GM18870 (cell line): ENCODE measurements at regions not wholly inside any gene's neighbourhood (a gene's known extent, or its start where the extent isn't known, plus 50 kb on each side); places are given as distances from the start of the nearest gene placed in this dataset.

Experiments used
- ATAC-seq: cut with Tn5 transposase; IDR thresholded peaks from one replicate; pipeline ENCODE4 v1.9.1; 2021; ENCODE audit warnings: moderate library complexity; ENCODE audit not compliant: unreplicated experiment

GRCh38 chr1:38579056-38579455 is 280.5 kb downstream of the RRAGC start:
- ATAC-seq, result no peak

- ATAC-seq, result no peak
These were observed 281.2 kb downstream of the RRAGC start for GRCh38 chr1:38578271-38578951.

- ATAC-seq, result no peak
These were observed 281.7 kb downstream of the RRAGC start for GRCh38 chr1:38577937-38578270.

- ATAC-seq, result no peak
These were observed 282.2 kb downstream of the RRAGC start for GRCh38 chr1:38577385-38577784.

GRCh38 chr1:38576241-38576640 is 283.3 kb downstream of the RRAGC start:
- ATAC-seq, result no peak

- no peak for ATAC-seq
These were observed 287.8 kb downstream of the RRAGC start for GRCh38 chr1:38571726-38572125.

GRCh38 chr1:38570657-38570975 is 289.0 kb downstream of the RRAGC start:
- ATAC-seq, result no peak

GRCh38 chr1:38569932-38570656 is 289.5 kb downstream of the RRAGC start:
- no peak for ATAC-seq

GRCh38 chr1:38568061-38568857 is 291.3 kb downstream of the RRAGC start:
- no peak for ATAC-seq

- ATAC-seq, result no peak
These were observed 292.2 kb downstream of the RRAGC start for GRCh38 chr1:38567401-38567800.

GRCh38 chr1:38565020-38565491 is 294.5 kb downstream of the RRAGC start:
- no peak for ATAC-seq

GRCh38 chr1:38563942-38564735 is 295.4 kb downstream of the RRAGC start:
- ATAC-seq, result no peak

- no peak for ATAC-seq
These were observed 297.8 kb downstream of the RRAGC start for GRCh38 chr1:38561725-38562124.

- ATAC-seq, result no peak
These were observed 298.5 kb downstream of the RRAGC start for GRCh38 chr1:38561110-38561509.

- ATAC-seq, result no peak
These were observed 299.1 kb downstream of the RRAGC start for GRCh38 chr1:38560457-38560856.

GRCh38 chr1:38559446-38560165 is 300.0 kb downstream of the RRAGC start:
- no peak for ATAC-seq

GRCh38 chr1:38558500-38559445 is 300.8 kb downstream of the RRAGC start:
- no peak for ATAC-seq

GRCh38 chr1:38558055-38558454 is 301.5 kb downstream of the RRAGC start:
- no peak for ATAC-seq

GRCh38 chr1:38555594-38555993 is 304.0 kb downstream of the RRAGC start:
- ATAC-seq, result no peak
